HG03342 (cell line): ENCODE measurements at regions not wholly inside any gene's neighbourhood (a gene's known extent, or its start where the extent isn't known, plus 50 kb on each side); places are given as distances from the start of the nearest gene placed in this dataset.

Experiments
- ATAC-seq: cut with Tn5 transposase; IDR thresholded peaks from one replicate; pipeline ENCODE4 v1.9.1; 2021; ENCODE audit warnings: mild to moderate bottlenecking, moderate library complexity; ENCODE audit not compliant: unreplicated experiment

DNA sequence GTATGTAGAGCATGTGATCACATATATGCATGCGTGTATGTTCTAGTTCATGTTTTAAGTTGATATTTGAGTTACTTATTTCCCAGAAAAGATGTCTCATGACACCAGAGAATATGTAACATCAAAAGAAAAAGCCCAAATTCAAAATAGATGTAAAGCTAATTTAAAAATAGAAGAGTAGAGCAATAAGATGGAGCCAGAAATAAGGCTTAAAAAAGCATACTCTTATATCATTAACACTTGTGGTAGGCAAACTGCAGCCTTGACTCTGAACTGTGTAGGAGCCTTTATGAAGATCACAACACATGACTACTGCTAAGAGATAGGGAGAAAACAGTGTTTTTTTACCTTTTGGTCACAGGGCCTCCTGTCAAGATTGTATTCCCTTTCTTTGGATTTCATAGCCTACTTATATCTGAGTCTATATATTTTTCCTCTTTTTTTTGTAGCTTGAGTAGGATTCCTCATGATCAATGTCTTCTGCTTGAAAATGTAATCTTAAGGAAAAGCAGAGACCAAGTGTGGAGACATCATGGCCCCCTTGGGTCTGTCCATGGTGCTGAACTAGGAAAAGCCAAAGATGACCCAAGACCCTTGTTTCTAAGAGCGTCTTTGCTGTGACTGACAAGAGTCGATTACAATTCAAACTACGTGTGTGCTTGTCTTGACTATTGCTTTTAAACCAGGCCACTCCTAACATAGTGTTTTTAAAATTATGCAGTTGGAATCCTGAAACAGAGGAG is 390.4 kb downstream of the SHISA9 start:
- no peak for ATAC-seq

DNA sequence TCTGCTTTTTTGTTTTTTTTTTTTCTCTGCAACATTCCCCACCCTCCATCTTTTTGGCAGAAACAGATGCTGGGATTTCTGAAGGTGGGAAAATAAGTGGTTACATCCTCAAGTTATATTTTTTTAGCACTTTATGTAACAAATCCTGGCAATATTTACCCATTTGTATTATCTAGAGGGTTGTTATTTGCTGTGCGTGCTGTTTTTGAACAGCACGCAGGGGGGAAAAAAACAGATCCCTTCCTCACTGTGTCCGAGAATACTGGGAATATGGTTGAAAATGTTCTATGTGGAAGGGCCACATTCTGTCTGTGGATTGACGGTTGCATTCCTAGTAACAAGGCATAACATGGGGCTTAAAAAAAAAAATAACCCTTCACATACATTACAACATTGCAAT is 394.8 kb downstream of the SHISA9 start:
- ATAC-seq: no peak

DNA sequence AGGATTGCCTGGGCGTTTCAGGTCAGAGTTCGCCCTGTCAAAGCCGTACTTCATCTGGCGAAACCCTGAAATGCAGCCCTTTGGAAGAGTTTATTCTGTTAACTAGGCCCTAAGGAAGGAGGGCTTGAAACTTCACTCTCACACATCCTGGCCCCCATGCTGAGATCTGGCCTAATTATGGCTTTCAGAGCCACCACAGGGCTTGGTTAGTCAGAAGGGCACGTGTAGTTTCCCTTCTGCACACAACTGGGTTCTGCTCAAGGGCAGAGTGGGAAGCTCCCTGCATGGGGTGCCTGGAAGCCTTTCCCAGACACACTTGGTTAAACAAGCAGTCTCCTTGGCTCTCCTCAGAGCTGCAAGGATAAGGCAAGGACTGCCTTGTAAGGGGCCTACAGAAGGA is 397.3 kb downstream of the SHISA9 start:
- no peak for ATAC-seq

DNA sequence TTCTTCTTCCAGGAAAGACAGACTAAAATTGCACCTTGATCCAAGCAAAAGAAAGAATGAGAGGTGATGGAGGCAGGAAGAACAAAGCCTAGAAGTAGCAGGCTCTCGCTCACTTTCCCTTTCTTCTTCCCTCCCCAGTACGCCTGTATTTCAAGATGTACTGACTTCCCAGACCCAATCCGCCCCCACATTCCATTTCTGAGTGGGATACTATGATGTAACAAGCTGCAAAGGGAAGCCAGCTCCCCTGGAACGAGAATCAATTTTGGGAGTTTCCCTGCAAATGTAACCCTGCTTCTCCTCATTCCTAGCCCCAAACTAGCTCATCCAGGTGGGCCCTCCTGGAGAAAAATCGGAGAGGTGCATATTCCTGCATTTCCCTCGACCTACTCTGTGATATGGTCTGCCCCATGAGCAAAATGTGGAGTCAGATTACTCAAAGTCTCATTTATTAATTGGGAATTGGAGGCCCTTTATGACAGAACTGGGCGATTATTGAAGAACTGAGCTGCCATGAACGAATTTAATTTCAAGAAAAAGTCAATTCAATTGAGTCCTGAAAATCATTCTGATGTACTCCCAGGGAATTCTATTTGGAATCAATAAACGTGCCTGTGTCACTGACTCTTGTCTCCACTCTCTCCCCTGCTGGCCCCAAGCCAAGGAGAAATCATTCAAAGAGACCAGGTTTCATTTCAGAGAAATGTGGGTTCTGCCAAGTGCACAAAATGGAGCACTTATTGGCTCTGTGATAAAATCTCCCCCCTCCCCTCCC is 398.9 kb downstream of the SHISA9 start:
- no peak for ATAC-seq

DNA sequence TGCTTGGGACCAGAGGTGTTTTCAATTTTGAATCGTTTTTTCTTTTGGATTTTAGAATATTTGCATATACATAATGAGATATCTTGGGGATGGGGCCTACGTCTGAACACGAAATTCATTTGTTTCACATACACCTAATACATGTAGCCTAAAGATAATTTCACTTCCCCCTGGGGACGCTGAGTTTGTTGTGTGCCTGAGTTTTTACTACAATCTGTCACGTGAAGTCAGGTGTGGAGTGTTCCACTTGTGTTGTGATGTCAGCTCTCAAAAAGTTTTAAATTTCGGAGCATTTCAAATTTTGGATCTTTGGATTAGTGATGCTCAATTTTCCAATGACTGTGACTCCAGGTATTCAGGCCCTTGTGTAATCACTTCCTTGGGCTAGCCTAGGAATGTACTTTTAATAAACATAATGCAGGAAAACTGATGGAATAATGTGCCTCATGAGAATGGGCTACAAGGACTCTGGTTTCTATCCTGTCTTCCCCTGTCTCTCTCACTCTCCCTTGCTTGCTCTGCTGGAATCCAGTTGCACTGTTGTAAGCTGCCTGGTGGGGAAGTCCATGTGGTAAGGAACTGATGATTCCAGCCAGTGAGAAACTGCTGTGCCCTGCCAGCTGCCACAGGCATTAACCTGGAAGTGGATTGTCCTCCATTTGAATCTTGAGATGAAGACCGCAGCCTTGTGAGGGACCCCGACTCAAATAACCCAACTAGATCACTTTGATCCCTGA is 403.8 kb downstream of the SHISA9 start:
- ATAC-seq: no peak

DNA sequence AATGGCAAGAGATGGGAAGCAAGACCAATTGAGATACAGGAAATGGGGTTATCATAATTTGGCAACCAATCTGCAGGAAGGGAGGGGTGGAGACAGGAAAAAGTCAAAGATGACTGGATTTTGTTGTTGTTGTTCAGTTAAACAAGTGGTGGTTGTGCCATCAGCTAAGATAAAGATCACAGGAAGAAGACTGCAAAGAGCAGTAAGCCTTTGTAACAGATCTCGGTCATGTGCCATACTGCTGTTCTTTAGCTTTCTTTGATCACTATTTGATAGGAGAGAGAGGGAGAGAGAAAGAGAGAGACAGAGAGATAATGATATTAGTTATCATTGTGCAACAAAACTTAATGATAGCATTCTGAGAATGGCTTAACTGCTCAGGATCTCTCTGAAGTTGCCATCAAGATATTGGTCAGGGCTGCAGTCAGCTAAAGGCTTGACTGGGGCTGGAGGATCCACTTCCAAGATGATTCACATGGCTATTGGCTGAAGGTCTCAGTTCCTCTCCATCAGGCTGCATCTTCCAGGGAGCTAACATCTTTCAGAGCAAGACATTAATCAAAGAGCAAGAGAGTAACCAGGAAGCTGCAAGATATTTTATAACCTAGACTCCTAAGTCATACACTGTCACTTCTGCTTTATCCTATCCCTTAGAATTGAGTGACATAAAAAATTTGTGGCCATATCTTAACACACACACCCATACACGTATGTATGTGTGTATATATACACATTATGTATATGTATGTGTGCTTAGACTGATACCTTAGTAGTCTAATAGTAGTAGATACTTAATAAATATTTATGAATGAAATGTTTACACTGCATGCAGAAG is 405.0 kb downstream of the SHISA9 start:
- no peak for ATAC-seq

DNA sequence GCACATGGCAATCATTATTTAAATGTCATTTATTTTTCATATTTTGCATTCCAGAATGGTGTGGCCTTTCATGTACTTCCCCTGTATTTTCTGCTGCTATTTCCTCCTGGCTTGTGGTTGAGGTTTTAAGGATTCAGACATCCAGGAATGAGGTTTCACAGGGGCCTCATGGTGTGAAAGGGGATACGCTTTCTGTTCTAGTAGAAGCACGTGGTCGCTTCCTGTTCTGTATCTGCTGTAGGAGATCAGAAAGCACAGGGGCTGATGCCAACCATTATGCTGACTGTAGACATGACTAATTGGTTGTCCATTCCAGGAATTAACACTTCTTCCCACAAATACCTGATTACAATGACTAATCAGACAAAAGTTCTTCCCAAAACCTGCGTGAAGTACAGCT is 405.9 kb downstream of the SHISA9 start:
- ATAC-seq: no peak

DNA sequence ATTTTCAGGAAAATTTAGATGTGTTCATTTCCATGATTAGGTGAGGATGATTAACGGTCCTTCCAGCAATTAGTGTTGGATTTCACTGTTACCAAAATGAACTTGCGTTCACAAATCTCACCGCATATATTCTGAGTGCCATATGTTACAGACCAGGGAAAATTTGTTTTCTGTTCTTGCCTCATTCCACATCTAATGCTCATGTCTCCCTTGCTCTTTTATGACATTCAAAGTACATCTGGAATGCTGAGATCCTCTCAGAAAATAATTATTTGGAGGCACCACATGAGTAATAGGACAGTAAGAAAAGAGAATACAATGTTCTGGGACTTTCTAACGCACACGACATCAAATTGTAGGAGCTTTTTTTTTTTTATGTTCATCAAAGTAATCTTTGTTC is 406.5 kb downstream of the SHISA9 start:
- no peak for ATAC-seq

DNA sequence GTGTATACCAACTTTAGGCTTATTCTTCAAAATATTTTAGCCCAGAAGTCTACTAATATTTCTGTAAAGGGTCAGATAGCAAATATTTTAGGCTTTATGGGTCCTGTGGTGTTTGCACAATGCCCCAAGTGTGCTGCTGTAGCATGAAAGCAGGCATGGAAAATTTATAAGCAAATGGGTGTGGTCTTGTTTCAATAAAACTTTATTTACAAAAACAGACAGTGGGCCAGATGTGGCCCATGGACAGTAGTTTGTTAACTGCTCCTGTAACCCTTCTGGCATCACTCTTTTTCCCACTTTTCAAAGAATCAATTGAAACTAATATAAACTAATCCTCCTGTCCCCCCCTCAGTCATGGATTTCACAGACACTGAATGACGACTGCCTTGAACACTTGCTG is 410.7 kb downstream of the SHISA9 start:
- no peak for ATAC-seq

DNA sequence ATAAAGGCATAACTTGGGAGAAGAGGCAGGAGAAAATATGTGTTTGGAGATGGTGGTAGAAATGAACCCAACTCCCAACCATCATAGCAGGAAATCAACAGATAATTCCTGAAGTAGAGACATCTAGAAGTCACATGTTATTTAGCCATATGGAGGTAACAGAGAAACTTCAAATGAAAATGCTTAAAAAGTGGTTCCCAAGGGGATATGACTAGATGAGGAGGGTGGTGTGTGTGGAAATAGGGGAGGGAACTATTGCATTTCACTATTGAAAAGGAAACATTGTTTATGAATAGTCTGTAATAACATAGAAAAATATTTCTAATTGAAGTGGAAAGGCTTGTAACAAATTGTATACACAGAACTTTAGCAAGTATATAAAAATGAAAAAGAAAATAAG is 412.0 kb downstream of the SHISA9 start:
- ATAC-seq: no peak

DNA sequence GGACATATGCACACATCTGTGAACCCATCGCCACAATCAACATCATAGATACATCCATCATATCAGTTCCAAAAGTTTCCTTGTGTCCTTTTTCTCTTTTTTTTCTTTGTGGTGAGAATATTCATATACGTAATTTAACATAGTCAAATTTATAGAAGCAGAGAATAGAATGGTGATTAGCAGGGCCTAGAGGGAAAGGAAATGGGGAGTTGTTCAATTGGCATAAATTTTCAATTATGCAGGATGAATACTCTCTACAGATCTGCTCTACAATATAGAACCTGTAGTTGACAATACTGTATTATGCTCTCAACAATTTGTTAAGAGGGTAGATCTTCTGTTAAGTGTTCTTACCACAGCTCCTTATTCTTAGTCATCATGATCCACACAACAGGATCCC is 413.2 kb downstream of the SHISA9 start:
- no peak for ATAC-seq

DNA sequence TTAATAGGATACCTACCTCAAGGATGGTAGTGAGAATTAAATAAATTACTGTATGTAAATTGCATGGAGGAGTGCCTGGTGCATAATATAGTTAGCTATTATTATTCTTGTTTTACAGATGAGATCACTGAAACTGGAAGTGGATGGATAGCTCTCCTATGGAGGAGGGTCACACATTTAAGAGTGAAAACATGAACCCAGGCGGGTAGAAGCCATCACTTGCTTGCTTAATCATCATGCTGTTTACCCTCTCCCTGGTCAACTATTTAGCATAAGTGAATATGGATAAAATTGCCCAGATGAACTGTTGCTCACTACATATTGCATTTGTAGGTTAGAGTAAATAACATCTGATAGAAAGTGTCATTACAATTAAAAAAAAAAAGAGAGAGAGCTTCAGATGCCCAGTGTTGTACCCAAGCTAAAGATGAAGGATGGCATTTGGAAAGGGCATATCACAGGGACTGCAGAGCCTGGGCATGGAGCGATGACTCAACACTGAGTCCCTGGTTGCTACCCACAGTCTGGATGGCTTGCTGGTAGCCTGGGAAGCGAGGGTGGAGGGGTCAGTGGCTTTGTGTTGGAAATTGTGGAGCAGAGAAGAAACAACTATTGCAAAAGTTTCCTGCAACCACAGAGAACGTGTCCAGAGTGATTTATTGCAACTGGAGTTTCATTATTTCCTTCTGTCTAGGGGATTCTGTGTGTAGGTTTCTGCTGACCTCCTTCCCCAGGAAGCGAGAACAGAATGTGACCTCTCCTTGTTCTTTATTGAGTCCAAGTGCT is 414.4 kb downstream of the SHISA9 start:
- no peak for ATAC-seq

DNA sequence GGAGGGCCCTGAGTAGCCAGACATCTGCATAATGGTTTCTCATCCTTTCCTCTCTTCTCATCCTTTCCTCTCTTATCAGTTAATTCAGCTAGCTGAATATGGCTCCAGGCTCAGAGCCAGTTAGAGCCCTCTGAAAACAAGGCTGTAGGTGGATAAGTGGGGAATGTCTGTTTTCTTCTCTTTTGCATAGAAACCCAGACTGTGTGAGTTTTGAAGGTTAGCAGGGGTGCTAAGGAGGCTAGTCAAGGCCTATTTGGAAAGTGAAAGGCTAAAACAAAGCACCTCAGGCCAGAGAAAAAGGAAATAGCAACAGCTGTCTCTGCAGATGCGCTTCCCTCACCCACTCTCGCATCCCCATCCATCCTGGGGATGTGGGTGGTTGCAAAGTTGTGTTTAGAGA is 420.9 kb downstream of the SHISA9 start:
- ATAC-seq: no peak

DNA sequence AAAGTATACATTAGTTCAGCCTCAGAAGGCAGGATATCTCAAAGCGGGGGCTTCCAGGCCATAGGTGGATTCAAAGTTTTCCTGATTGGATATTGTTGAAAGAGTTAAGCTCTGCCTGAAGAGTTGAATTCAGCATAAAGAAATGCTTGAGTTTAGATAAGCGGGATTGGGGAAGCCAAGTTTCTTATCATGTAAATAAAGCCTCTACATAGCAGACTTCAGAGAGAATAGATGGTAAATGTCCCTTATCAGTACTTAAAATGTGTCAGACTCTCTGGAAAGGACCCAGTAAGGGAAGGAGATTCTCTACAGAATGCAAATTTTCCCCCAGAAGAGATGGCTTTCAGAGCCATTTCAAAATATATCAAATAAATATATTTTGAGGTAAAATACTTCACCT is 423.5 kb downstream of the SHISA9 start:
- no peak for ATAC-seq

DNA sequence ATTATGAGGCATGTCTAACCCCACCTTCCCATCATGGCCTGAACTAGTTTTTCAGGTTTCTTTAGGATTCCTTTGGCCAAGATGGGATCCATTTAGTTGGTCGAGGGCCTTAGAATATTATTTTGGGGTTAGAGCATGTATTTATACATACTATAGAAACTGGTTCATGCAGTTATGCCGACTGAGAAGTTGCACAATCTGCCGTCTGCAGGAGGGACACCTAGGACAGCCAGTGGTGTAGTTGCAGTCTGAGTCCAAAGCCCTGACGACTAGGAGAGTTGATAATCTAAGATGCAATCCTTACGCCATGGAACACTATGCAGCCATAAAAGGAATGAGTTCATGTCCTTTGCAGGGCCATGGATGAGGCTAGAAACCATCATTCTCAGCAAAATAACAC is 424.0 kb downstream of the SHISA9 start:
- no peak for ATAC-seq

DNA sequence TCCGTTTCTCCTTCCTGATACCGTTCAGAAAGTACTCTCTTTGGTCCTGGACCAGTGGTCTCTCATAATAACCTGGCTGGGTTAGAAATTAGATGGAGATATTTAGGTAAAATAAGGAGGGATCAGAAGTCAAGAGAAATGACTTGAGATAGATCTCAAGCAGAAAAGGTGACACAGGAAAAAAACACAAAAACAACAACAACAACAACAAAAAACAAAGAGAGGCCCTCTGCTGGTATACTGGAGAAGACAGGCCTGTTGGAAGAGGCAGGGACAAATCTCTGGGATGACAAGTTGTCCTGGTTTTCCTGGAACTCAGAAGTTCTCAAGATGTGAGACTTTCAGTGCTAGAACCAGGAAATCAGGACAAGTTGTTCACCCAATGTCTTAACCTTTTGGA is 430.5 kb downstream of the SHISA9 start:
- ATAC-seq: no peak

DNA sequence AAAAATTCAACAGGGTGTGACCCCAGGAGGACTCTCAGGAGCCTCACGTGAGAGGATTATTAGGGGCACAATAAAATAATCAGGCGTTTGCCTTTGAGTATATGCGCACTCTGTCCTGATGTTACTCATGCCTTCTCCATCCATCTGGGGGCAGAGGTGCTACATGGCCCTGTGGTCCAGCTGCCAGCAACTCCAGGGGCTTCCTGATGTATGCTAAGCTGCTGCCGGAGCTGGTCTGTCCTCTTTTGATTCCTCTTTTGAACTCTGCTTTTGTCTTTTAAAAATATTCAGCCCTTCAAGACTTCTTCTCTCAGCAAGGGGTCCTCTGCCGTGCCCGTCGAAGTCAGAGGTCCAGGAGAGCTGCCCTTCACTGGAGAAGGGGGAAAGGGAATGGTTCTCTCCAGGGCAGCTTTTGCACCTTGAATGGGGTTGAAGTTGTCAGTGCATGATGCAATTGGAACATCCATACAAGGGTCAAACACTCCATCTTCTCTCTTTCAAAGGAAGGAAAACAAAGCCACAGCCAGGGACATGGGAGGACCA is 431.4 kb downstream of the SHISA9 start:
- ATAC-seq: no peak

DNA sequence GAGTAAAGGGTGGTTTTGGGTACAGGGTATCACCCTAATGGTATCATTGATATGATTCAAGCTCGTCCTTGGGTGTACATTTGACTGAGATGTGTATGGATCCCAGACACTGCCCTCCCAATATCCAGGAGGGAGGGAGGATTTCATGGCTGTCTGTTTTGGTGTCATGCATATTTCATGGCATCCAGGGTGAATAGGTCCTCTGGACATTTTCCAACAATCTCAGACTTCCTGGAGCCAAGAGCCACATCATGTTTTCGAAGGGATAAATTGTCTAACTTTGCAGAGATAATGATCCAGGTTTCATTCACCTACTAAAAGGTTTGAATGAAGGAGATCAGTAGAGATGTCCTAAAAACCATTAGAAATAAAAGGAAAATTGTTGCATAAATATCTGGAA is 431.9 kb downstream of the SHISA9 start:
- ATAC-seq: no peak

DNA sequence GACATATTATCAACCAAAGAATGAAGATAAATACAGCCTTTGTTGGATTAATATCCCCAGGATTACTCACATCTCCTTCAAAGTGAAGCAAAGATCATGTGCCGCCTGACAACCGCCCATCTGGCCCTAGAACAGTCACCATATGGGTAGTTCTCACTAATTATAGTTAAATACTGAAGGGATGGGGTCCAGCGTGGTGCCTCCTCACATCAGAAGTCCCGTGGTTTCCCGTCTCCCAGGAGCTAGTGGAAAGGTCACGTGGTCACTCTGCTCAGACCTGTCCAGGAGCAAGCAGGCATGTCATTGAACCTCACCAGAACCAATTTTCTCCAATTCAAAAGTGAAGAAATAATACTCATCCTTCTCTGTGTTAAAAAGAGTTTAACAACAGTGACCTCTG is 434.5 kb downstream of the SHISA9 start:
- ATAC-seq: no peak

DNA sequence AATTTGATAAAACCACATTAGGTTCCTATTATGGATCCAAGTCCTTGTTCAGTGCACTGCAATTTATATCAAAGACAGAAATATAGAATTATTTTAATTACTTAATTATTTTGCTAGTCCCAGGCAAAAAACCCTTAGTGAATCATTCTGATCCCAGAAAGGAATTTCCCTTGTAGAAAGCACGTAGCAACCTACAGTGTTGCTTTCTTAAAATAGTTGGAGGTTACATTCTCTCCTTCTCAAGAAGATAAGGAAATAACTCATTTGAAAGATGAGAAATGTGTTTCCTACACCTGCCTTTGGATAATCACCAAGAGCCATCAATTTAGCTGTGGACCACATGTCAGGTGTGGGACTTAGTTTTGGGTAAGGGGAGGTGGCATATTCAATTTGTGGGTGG is 434.9 kb downstream of the SHISA9 start:
- ATAC-seq: no peak
